ENCODE measurements at regions not wholly inside any gene's neighbourhood (a gene's known extent, or its start where the extent isn't known, plus 50 kb on each side); places are given as distances from the start of the nearest gene placed in this dataset.
"Not testable (repeated sequence)": the region's sequence is repeated elsewhere in the genome, so short reads cannot be mapped to it uniquely, and the experiment has no call there.

DNA sequence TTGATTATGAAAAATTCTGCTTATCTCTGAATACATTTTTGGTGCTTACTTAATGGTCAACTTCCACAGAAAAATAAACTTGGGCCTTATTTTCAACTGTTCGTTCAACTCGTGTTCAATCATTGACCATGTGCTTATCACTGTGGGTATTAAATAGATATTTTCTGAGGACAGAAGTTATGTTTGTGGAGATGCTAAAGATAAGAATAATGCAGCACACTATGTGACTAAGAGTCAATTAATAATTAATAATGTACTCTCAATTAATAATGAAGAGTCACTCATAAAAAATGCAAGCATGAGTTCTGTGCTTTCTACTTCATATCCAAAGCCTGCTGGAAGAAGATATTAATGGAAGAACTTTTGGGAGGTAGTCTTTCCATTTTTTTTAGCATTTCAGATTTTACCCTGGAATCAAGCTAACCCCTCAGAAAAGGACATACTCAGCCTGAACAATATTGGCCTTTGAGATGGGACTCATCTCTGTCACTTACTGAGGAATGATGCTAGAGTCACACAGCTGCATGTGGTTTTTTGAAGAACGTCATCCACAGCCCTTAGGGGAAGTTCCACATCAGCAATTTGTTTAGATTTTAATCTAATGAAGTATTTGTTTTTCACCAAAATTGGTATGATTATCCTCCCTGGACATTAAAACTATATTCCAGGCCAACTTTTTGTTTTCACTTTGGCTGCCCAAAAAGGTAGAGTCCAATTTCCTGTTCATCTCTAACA lies 191.9 kb upstream of the CRIM1 start:
- no peaks in the 10 kb centered on the region for H3K9me3 ChIP-seq
- ATAC-seq (no peak), DNase-seq (no peak)
- TF ChIP-seq POLR2A (IDR thresholded peaks at IDR 0.05) = no peak
- TF ChIP-seq, protein P1, sequence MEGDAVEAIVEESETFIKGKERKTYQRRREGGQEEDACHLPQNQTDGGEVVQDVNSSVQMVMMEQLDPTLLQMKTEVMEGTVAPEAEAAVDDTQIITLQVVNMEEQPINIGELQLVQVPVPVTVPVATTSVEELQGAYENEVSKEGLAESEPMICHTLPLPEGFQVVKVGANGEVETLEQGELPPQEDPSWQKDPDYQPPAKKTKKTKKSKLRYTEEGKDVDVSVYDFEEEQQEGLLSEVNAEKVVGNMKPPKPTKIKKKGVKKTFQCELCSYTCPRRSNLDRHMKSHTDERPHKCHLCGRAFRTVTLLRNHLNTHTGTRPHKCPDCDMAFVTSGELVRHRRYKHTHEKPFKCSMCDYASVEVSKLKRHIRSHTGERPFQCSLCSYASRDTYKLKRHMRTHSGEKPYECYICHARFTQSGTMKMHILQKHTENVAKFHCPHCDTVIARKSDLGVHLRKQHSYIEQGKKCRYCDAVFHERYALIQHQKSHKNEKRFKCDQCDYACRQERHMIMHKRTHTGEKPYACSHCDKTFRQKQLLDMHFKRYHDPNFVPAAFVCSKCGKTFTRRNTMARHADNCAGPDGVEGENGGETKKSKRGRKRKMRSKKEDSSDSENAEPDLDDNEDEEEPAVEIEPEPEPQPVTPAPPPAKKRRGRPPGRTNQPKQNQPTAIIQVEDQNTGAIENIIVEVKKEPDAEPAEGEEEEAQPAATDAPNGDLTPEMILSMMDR (IDR thresholded peaks at IDR 0.05) = no peak
- H3K4me1 ChIP-seq = no peaks in the 10 kb centered on the region
- peaks cover 0 to 4% (median 0%) of the 10 kb centered on the region in 9 donors for H3K27me3 ChIP-seq
- no peak overlapping the region for H3K27ac ChIP-seq
- H3K36me3 ChIP-seq = no peaks in the 10 kb centered on the region
- H3K4me3 ChIP-seq = no peak overlapping the region
- intact Hi-C loops (cut with DNase I) = no loop called here
- 82 to 86% (median 84%) methylated on average over 3 of the region's 3 CpGs for WGBS, 4 donors

DNA sequence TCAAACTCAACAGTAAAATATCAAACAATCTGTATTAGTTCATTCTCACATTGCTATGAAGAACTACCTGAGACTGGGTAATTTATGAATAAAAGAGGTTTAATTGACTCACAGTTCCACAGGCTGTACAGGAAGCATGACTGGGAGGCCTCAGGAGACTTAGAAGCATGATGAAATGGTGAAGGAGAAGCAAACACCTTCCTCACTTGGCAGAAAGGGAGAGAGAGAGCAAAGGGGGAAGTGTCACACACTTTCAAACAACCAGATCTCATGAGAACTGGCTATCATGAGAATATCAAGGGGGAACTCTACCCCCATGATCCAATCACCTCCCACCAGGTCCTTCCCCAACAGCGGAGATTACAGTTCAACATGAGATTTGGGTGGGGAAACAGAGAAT lies 198.5 kb upstream of the CRIM1 start:
- H3K27ac ChIP-seq; H3K4me3 ChIP-seq; H3K9me3 ChIP-seq; intact Hi-C loops (cut with DNase I); H3K36me3 ChIP-seq; DNase-seq; ATAC-seq; H3K4me1 ChIP-seq; H3K27me3 ChIP-seq: not testable (repeated sequence)
- 87 to 95% (median 90%) methylated on average over 1 of the region's 1 CpG for WGBS, 4 donors

DNA sequence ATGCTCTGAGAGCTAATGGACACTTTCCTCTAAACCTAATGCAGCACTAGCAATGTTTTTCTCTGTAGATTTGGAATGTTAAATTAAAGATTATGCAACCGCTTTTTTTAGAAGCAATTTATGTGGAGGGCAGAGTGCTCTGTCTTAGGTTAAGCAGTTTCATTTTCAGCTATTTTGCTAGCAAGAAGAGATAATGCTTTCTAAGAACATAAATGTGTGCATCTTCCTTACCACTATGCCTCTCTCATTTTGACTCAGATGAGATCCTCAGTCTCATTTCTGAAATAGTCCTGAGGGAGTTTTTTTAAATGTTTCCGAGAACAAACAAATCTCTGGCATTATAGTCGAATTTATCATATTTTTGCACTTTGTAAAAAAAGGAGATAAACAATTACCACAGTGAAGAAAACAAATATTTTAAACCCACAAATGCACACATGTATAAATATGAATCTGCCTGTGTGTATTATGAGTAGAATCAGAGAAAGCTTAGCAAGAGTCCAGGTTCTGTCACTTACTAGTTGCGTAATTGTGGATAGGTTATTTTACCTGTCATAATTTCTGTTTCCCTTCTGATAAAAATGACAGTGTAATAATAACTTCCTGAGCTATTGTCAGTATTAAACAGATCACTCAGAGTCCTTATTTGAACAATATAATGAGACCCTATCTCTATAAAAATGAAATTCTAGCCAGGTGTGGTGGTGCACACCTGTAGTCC lies 207.7 kb upstream of the CRIM1 start:
- no peaks in the 10 kb centered on the region for H3K4me1 ChIP-seq
- whole genome bisulfite sequencing, 4 donors = 67 to 84% (median 80%) methylated on average over 4 of the region's 4 CpGs
- intact Hi-C loops (cut with DNase I) = no loop called here

DNA sequence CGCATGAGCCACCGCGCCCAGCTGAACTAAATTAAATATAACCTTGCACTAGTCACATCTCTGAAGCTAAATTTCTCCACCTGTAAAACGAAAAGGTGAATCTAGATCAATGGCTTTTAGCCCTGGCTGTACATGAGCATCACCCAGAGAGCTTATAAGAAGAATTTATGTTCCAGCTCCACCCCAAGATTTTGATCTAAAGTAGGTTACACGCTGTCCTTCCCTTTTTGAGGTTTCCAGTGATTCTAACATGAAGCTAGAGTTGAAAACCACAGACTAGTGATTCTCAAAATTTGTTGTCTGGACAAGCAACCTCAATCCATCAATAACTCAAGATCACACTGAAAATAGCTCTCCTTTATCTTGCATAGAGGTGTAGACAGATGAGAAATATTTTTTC lies 208.8 kb upstream of the CRIM1 start:
- ATAC-seq (no peak), DNase-seq (no peak)
- intact Hi-C loops (cut with DNase I) = no loop called here
- H3K4me1 ChIP-seq = no peaks in the 10 kb centered on the region
- H3K4me3 ChIP-seq = no peak overlapping the region
- no peaks in the 10 kb centered on the region for H3K36me3 ChIP-seq
- H3K27me3 ChIP-seq = no peaks in the 10 kb centered on the region
- no peak overlapping the region for H3K27ac ChIP-seq
- WGBS, 4 donors = 87 to 95% (median 89%) methylated on average over 5 of the region's 5 CpGs
- TF ChIP-seq POLR2A (IDR thresholded peaks at IDR 0.05) = no peak
- TF ChIP-seq, protein P1 (IDR thresholded peaks at IDR 0.05) = no peak
- no peaks in the 10 kb centered on the region for H3K9me3 ChIP-seq

More for the DNA sequence above, 207.7 kb upstream of the CRIM1 start:
- TF ChIP-seq POLR2A (IDR thresholded peaks at IDR 0.05) = no peak
- TF ChIP-seq, protein P1 (IDR thresholded peaks at IDR 0.05) = no peak
- Histone ChIP-seq H3K27me3 (no peaks in the 10 kb centered on the region), H3K4me3 (no peak overlapping the region), H3K27ac (no peak overlapping the region), H3K9me3 (no peaks in the 10 kb centered on the region), H3K36me3 (no peaks in the 10 kb centered on the region)
- ATAC-seq (no peak), DNase-seq (no peak)
